ENCODE measurements at regions not wholly inside any gene's neighbourhood (a gene's known extent, or its start where the extent isn't known, plus 50 kb on each side); places are given as distances from the start of the nearest gene placed in this dataset.

DNA sequence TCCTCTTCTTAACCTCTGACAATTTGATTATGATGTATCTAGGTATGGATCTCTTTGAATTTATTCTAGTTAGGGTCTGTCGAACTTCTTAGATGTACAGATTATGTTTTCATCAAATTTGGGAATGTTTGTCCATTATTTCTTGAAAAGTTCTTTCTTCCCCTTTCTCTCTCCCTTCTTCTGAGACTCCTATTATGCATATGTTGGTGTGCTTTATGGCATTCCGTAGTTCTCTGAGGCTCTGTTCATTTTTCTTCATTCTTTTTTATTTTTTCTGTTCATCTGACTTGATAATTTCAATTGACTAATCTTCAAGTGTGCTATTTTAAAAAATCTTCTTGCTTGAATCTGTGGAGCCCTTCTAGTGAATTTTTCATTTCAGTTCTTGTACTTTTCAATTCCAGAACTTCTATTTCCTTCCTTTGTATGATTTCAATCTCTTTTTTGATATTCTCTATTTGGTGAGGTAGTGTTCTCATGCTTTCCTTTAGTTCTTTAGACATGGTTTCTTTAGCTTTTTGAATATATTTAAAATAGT lies 79.8 kb downstream of the TMEM270 start:
- no peak for DNase-seq
- Histone ChIP-seq H3K9ac (ENCODE audit: low read length) (no peak overlapping the region), H3K56ac (ENCODE audit: low read length) (no peak overlapping the region), H4K5ac (ENCODE audit: low read length) (no peak overlapping the region), H3K4me3 (ENCODE audit: low read length) (no peak overlapping the region), H3K36me3 (ENCODE audit: control insufficient read depth, insufficient read depth, low read length) (no peaks in the 10 kb centered on the region), H2BK120ac (ENCODE audit: low read depth, low read length) (no peak overlapping the region), H3K4me1 (ENCODE audit: control insufficient read depth, low read depth, low read length) (no peaks in the 10 kb centered on the region), H2AK5ac (ENCODE audit: low read length) (no peak overlapping the region), H3K4me2 (ENCODE audit: low read length) (no peak overlapping the region), H4K8ac (ENCODE audit: low read depth, low read length) (no peak overlapping the region), H3K27ac (ENCODE audit: low read depth, low read length) (no peak overlapping the region), H3K18ac (ENCODE audit: low read length) (no peak overlapping the region), H2BK15ac (replicated peaks; ENCODE audit: low read depth) (no peak overlapping the region), H2BK5ac (ENCODE audit: low read length) (no peak overlapping the region), H3K27me3 (ENCODE audit: insufficient read depth, low read length, poor library complexity) (no peaks in the 10 kb centered on the region), H3K79me2 (ENCODE audit: control insufficient read depth, insufficient read depth, low read length) (no peaks in the 10 kb centered on the region), H3K4ac (ENCODE audit: low read depth, low read length) (no peak overlapping the region), H3K23ac (ENCODE audit: low read length) (no peak overlapping the region), H3K79me1 (ENCODE audit: low read length) (no peaks in the 10 kb centered on the region)
- no CpG with 5 or more reads among the region's 2 CpGs for WGBS (ENCODE audit: extremely low coverage, insufficient coverage, low lambda C conversion rate)

DNA sequence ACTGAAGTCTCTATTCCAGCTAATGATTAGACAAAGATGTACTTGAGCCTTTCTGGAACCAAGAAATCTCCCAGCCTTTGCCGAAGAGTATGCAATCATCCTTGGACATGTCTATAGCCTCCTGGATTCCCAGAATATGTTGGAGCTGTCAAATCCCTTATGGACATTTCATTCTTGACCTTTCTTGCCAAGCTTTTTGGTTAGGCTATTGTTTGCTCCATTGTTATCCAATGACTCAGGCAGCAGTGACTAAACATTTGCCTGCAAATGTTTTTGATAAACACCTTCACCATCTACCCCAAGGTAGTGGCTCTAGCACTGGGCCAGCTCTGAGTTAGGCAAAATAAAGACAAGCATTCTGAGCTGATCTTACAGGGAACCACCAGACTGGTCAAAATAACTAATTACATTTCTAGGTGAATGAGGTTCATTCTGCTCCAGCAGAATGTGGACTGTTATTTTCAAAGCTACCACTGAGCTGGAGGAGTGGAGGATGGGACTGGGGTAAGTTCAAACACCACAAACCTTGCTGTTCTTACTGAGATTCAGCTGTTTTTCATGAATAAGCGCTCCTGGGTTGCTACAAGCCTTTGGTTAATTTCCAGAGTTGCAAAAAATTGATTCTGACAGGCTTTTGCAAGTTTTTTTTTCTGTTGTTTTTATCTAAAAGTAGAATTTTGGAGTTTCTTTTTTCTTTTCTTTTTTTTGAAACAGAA lies 81.0 kb downstream of the TMEM270 start:
- Histone ChIP-seq H3K18ac (ENCODE audit: low read length) (no peak overlapping the region), H4K8ac (ENCODE audit: low read depth, low read length) (no peak overlapping the region), H3K4me3 (ENCODE audit: low read length) (no peak overlapping the region), H3K79me1 (ENCODE audit: low read length) (no peaks in the 10 kb centered on the region), H3K9ac (ENCODE audit: low read length) (no peak overlapping the region), H3K36me3 (ENCODE audit: control insufficient read depth, insufficient read depth, low read length) (no peaks in the 10 kb centered on the region), H4K5ac (ENCODE audit: low read length) (no peak overlapping the region), H2BK15ac (replicated peaks; ENCODE audit: low read depth) (no peak overlapping the region), H2AK5ac (ENCODE audit: low read length) (no peak overlapping the region), H3K23ac (ENCODE audit: low read length) (no peak overlapping the region), H2BK5ac (ENCODE audit: low read length) (no peak overlapping the region), H2BK120ac (ENCODE audit: low read depth, low read length) (no peak overlapping the region), H3K4me1 (ENCODE audit: control insufficient read depth, low read depth, low read length) (no peaks in the 10 kb centered on the region), H3K79me2 (ENCODE audit: control insufficient read depth, insufficient read depth, low read length) (no peaks in the 10 kb centered on the region), H3K4me2 (ENCODE audit: low read length) (no peak overlapping the region), H3K56ac (ENCODE audit: low read length) (no peak overlapping the region), H3K27me3 (ENCODE audit: insufficient read depth, low read length, poor library complexity) (no peaks in the 10 kb centered on the region), H3K27ac (ENCODE audit: low read depth, low read length) (no peak overlapping the region), H3K4ac (ENCODE audit: low read depth, low read length) (no peak overlapping the region)
- WGBS (ENCODE audit: extremely low coverage, insufficient coverage, low lambda C conversion rate): no CpG with 5 or more reads among the region's 2 CpGs
- no peak for DNase-seq

DNA sequence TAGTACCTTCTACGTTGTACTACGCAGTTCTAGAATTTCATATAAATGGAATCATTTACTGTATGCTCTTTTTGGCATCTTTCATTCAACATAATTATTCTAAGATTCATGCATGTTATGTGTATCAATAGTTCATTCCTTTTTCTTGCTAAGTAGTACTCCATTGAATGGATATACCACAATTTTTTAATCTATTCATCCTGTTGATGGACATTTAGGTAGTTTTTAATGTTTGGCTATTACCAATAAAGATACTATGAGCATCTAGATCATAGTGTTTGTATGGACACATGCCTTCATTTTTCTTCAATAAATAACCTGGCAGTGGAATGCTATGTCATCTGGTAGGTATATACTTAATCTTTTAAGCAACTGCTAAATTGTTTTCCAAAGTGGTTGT lies 83.0 kb upstream of the ELN start:
- Histone ChIP-seq H4K5ac (ENCODE audit: low read length) (no peak overlapping the region), H3K79me1 (ENCODE audit: low read length) (no peaks in the 10 kb centered on the region)

DNA sequence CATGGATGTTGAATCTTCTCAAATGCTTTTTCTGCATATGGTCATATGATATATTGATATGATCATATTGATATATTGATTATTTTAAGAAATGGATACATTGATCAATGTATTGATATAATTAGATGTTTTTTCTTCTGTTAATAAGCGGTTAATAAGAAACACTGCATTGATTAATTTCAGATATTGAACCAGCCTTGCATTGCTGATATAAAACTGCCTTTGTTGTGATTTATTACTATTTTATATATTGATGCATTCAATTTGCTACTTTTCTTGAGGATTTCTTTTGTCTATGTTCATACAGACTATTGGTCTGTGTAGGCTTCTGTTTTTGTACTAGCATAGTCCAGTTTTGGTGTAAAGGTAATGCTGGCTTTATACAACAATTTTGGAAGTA lies 79.7 kb upstream of the ELN start:
- no peak overlapping the region for H2BK120ac ChIP-seq (ENCODE audit: low read depth, low read length)
- H3K18ac ChIP-seq (ENCODE audit: low read length): no peak overlapping the region
- no peaks in the 10 kb centered on the region for H3K4me1 ChIP-seq (ENCODE audit: control insufficient read depth, low read depth, low read length)
- no CpG with 5 or more reads among the region's 1 CpG for WGBS (ENCODE audit: extremely low coverage, insufficient coverage, low lambda C conversion rate)
- H3K36me3 ChIP-seq (ENCODE audit: control insufficient read depth, insufficient read depth, low read length): no peaks in the 10 kb centered on the region
- H3K4ac ChIP-seq (ENCODE audit: low read depth, low read length): no peak overlapping the region
- no peaks in the 10 kb centered on the region for H3K27me3 ChIP-seq (ENCODE audit: insufficient read depth, low read length, poor library complexity)
- H3K79me1 ChIP-seq (ENCODE audit: low read length): no peaks in the 10 kb centered on the region
- no peak overlapping the region for H3K4me3 ChIP-seq (ENCODE audit: low read length)
- no peak overlapping the region for H3K4me2 ChIP-seq (ENCODE audit: low read length)
- H2AK5ac ChIP-seq (ENCODE audit: low read length): no peak overlapping the region
- no peak overlapping the region for H2BK5ac ChIP-seq (ENCODE audit: low read length)
- no peak for DNase-seq
- H3K23ac ChIP-seq (ENCODE audit: low read length): no peak overlapping the region
- H4K8ac ChIP-seq (ENCODE audit: low read depth, low read length): no peak overlapping the region
- no peak overlapping the region for H3K56ac ChIP-seq (ENCODE audit: low read length)
- no peak overlapping the region for H3K9ac ChIP-seq (ENCODE audit: low read length)
- H3K79me2 ChIP-seq (ENCODE audit: control insufficient read depth, insufficient read depth, low read length): no peaks in the 10 kb centered on the region
- H2BK15ac ChIP-seq (replicated peaks; ENCODE audit: low read depth): no peak overlapping the region
- no peak overlapping the region for H4K5ac ChIP-seq (ENCODE audit: low read length)
- H3K27ac ChIP-seq (ENCODE audit: low read depth, low read length): no peak overlapping the region

More for the DNA sequence above, 83.0 kb upstream of the ELN start:
- no peak overlapping the region for H3K9ac ChIP-seq (ENCODE audit: low read length)
- H3K4me3 ChIP-seq (ENCODE audit: low read length): no peak overlapping the region
- no peak overlapping the region for H2BK120ac ChIP-seq (ENCODE audit: low read depth, low read length)
- no peaks in the 10 kb centered on the region for H3K27me3 ChIP-seq (ENCODE audit: insufficient read depth, low read length, poor library complexity)
- no CpG with 5 or more reads among the region's 2 CpGs for WGBS (ENCODE audit: extremely low coverage, insufficient coverage, low lambda C conversion rate)
- H4K8ac ChIP-seq (ENCODE audit: low read depth, low read length): no peak overlapping the region
- H3K4me2 ChIP-seq (ENCODE audit: low read length): no peak overlapping the region
- no peak overlapping the region for H3K56ac ChIP-seq (ENCODE audit: low read length)
- H3K23ac ChIP-seq (ENCODE audit: low read length): no peak overlapping the region
- no peaks in the 10 kb centered on the region for H3K79me2 ChIP-seq (ENCODE audit: control insufficient read depth, insufficient read depth, low read length)
- no peak for DNase-seq
- H3K27ac ChIP-seq (ENCODE audit: low read depth, low read length): no peak overlapping the region
- no peak overlapping the region for H3K18ac ChIP-seq (ENCODE audit: low read length)
- no peak overlapping the region for H2AK5ac ChIP-seq (ENCODE audit: low read length)
- H3K4me1 ChIP-seq (ENCODE audit: control insufficient read depth, low read depth, low read length): no peaks in the 10 kb centered on the region
- H3K4ac ChIP-seq (ENCODE audit: low read depth, low read length): no peak overlapping the region
- no peaks in the 10 kb centered on the region for H3K36me3 ChIP-seq (ENCODE audit: control insufficient read depth, insufficient read depth, low read length)
- H2BK5ac ChIP-seq (ENCODE audit: low read length): no peak overlapping the region
- no peak overlapping the region for H2BK15ac ChIP-seq (replicated peaks; ENCODE audit: low read depth)

DNA sequence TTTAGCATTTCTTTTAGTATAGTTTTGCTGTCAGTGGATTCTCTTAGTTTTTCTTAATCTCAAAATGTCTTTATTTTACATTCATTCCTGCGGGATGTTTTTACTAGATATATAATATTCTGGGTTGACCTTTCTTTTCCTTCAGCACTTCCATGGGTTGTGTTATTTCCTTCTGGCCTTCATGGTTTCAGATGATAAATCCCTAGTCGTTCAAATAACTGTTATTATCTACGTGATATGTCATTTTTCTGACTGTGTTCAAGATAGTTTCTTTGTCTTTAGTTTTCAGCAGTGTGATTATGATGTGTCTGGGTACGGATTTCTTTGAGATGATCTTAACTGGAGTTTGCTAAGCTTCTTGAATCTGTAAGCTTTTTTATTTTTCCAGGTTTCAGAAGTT lies 75.7 kb upstream of the ELN start:
- H3K56ac ChIP-seq (ENCODE audit: low read length): no peak overlapping the region
- H3K4me2 ChIP-seq (ENCODE audit: low read length): no peak overlapping the region
- no peaks in the 10 kb centered on the region for H3K27me3 ChIP-seq (ENCODE audit: insufficient read depth, low read length, poor library complexity)
- no CpG with 5 or more reads among the region's 4 CpGs for WGBS (ENCODE audit: extremely low coverage, insufficient coverage, low lambda C conversion rate)
- no peak overlapping the region for H3K27ac ChIP-seq (ENCODE audit: low read depth, low read length)
- no peaks in the 10 kb centered on the region for H3K4me1 ChIP-seq (ENCODE audit: control insufficient read depth, low read depth, low read length)
- H3K4ac ChIP-seq (ENCODE audit: low read depth, low read length): no peak overlapping the region
- no peak overlapping the region for H3K9ac ChIP-seq (ENCODE audit: low read length)
- no peak overlapping the region for H3K23ac ChIP-seq (ENCODE audit: low read length)
- H2BK15ac ChIP-seq (replicated peaks; ENCODE audit: low read depth): no peak overlapping the region
- no peak overlapping the region for H3K18ac ChIP-seq (ENCODE audit: low read length)
- no peak overlapping the region for H4K8ac ChIP-seq (ENCODE audit: low read depth, low read length)
- H3K36me3 ChIP-seq (ENCODE audit: control insufficient read depth, insufficient read depth, low read length): no peaks in the 10 kb centered on the region
- no peaks in the 10 kb centered on the region for H3K79me1 ChIP-seq (ENCODE audit: low read length)
- DNase-seq: no peak
- H4K5ac ChIP-seq (ENCODE audit: low read length): no peak overlapping the region
- no peak overlapping the region for H2AK5ac ChIP-seq (ENCODE audit: low read length)
- H2BK120ac ChIP-seq (ENCODE audit: low read depth, low read length): no peak overlapping the region
- H2BK5ac ChIP-seq (ENCODE audit: low read length): no peak overlapping the region
- H3K4me3 ChIP-seq (ENCODE audit: low read length): no peak overlapping the region
- H3K79me2 ChIP-seq (ENCODE audit: control insufficient read depth, insufficient read depth, low read length): no peaks in the 10 kb centered on the region

DNA sequence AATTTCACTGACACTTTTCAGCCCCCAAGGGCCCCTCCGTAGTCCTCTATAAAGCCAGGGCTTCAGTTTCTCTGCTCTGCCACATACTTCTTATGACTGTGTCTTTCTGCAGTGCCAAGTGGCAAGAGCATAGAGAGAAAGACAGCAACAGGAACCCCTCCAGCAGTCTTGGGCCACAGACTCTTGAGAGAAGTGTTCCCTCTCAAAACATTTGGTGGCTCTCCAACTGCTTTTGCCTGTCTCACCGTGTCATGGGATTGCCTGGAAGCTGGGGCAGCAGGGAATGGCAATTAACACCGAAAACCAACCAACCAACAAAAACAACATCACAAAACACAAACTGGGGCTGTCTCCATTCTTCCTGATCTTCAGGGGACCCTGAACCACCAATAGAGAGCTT lies 73.8 kb upstream of the ELN start:
- Histone ChIP-seq H2BK5ac (ENCODE audit: low read length) (no peak overlapping the region), H3K9ac (ENCODE audit: low read length) (no peak overlapping the region), H3K27ac (ENCODE audit: low read depth, low read length) (no peak overlapping the region), H3K4me2 (ENCODE audit: low read length) (no peak overlapping the region), H4K8ac (ENCODE audit: low read depth, low read length) (no peak overlapping the region), H3K56ac (ENCODE audit: low read length) (no peak overlapping the region), H3K79me2 (ENCODE audit: control insufficient read depth, insufficient read depth, low read length) (no peaks in the 10 kb centered on the region), H3K79me1 (ENCODE audit: low read length) (no peaks in the 10 kb centered on the region), H3K4me3 (ENCODE audit: low read length) (no peak overlapping the region), H3K23ac (ENCODE audit: low read length) (no peak overlapping the region), H4K5ac (ENCODE audit: low read length) (no peak overlapping the region), H2AK5ac (ENCODE audit: low read length) (no peak overlapping the region), H3K27me3 (ENCODE audit: insufficient read depth, low read length, poor library complexity) (no peaks in the 10 kb centered on the region), H2BK15ac (replicated peaks; ENCODE audit: low read depth) (no peak overlapping the region), H2BK120ac (ENCODE audit: low read depth, low read length) (no peak overlapping the region), H3K4me1 (ENCODE audit: control insufficient read depth, low read depth, low read length) (no peaks in the 10 kb centered on the region), H3K18ac (ENCODE audit: low read length) (no peak overlapping the region), H3K4ac (ENCODE audit: low read depth, low read length) (no peak overlapping the region), H3K36me3 (ENCODE audit: control insufficient read depth, insufficient read depth, low read length) (no peaks in the 10 kb centered on the region)
- WGBS (ENCODE audit: extremely low coverage, insufficient coverage, low lambda C conversion rate): no CpG with 5 or more reads among the region's 3 CpGs
- no peak for DNase-seq
